DOHH2 (cell line): ENCODE measurements at regions not wholly inside any gene's neighbourhood (a gene's known extent, or its start where the extent isn't known, plus 50 kb on each side); places are given as distances from the start of the nearest gene placed in this dataset.

Source experiments
- H3F3A ChIP-seq: fragments of 200-600 bp; sonication (generic), shearing (Covaris generic); 2 replicates; pipeline ENCODE4 v1.6.0; 2016; ENCODE audit warnings: antibody characterized with exemption, mild to moderate bottlenecking; ENCODE audit not compliant: control insufficient read depth, insufficient read depth
- H3K27ac ChIP-seq: fragments of 200-600 bp; sonication (generic); 2 replicates; pipeline ENCODE4 v1.5.1; 2014; ENCODE audit warnings: low read depth, mild to moderate bottlenecking, low read length, moderate library complexity
- H3K27me3 ChIP-seq: fragments of 200-600 bp; sonication (generic); 2 replicates; pipeline ENCODE4 v1.6.1; 2014; ENCODE audit warnings: mild to moderate bottlenecking, low read length, mixed read lengths; ENCODE audit not compliant: control insufficient read depth
- H3K36me3 ChIP-seq: fragments of 200-600 bp; sonication (generic); 2 replicates; pipeline ENCODE4 v1.6.1; 2014; ENCODE audit warnings: mild to moderate bottlenecking, low read length, moderate library complexity, mixed read lengths; ENCODE audit not compliant: control insufficient read depth
- H3K4me1 ChIP-seq: fragments of 200-600 bp; sonication (generic); 2 replicates; pipeline ENCODE4 v1.6.1; 2014; ENCODE audit warnings: mild to moderate bottlenecking, low read length, mixed read lengths; ENCODE audit not compliant: control insufficient read depth
- H3K4me2 ChIP-seq: fragments of 200-600 bp; sonication (generic); 2 replicates; pipeline ENCODE4 v1.6.0; 2014; ENCODE audit warnings: mild to moderate bottlenecking, low read length, moderate library complexity
- H3K4me3 ChIP-seq: fragments of 200-600 bp; sonication (generic); 2 replicates; pipeline ENCODE4 v1.5.1; 2014; ENCODE audit warnings: mild to moderate bottlenecking, low read length, mixed read lengths
- H3K79me2 ChIP-seq: fragments of 200-600 bp; sonication (generic); 2 replicates; pipeline ENCODE4 v1.6.1; 2014; ENCODE audit warnings: mild to moderate bottlenecking, low read length, mixed read lengths; ENCODE audit not compliant: control insufficient read depth
- H3K9me2 ChIP-seq: fragments of 200-600 bp; sonication (generic); replicated peaks from 2 replicates; pipeline ENCODE4 v1.6.1; 2014; ENCODE audit warnings: mild to moderate bottlenecking, low read length, mixed read lengths; ENCODE audit not compliant: control insufficient read depth
- H3K9me3 ChIP-seq: fragments of 200-600 bp; sonication (generic); 2 replicates; pipeline ENCODE4 v1.6.1; 2014; ENCODE audit warnings: antibody characterized with exemption, low read length, mixed read lengths; ENCODE audit not compliant: control insufficient read depth, insufficient read depth
- H4K20me1 ChIP-seq: fragments of 200-600 bp; sonication (generic); 2 replicates; pipeline ENCODE4 v1.6.0; 2014; ENCODE audit warnings: low read depth, mild to moderate bottlenecking, antibody characterized with exemption, low read length, moderate library complexity; ENCODE audit not compliant: control insufficient read depth, insufficient read depth
- CTCF ChIP-seq: fragments of 200-600 bp; sonication (generic); IDR thresholded peaks from one replicate; pipeline ENCODE4 v1.5.1; 2014; ENCODE audit warnings: antibody characterized with exemption, mild to moderate bottlenecking, low read depth, low read length; ENCODE audit not compliant: poor library complexity, severe bottlenecking
- EZH2phosphoT487 ChIP-seq: fragments of 200-600 bp; sonication (generic); IDR thresholded peaks from 2 replicates; pipeline ENCODE4 v1.6.1; 2017; ENCODE audit warnings: borderline replicate concordance, mild to moderate bottlenecking, antibody characterized with exemption, low read length, moderate library complexity, mixed read lengths

- no peak overlapping the region for H3K4me2 ChIP-seq
- H3K79me2 ChIP-seq, result no peaks in the 10 kb centered on the region
- H3K27ac ChIP-seq, result no peak overlapping the region
- H4K20me1 ChIP-seq, result no peaks in the 10 kb centered on the region
- no peaks in the 10 kb centered on the region for H3K36me3 ChIP-seq
- no peak overlapping the region for H3K4me3 ChIP-seq
- no peaks in the 10 kb centered on the region for H3K4me1 ChIP-seq
- no peaks in the 10 kb centered on the region for H3K27me3 ChIP-seq
- no peaks in the 10 kb centered on the region for H3F3A ChIP-seq
- TF ChIP-seq EZH2phosphoT487 (no peak), CTCF (no peak)
- no peaks in the 10 kb centered on the region for H3K9me2 ChIP-seq
- no peaks in the 10 kb centered on the region for H3K9me3 ChIP-seq
Measured at GRCh38 chr18:43705850-43706249, 428.6 kb upstream of the SYT4 start.

GRCh38 chr18:43710135-43710534 is 432.8 kb upstream of the SYT4 start:
- no peak overlapping the region for H3K4me3 ChIP-seq
- H4K20me1 ChIP-seq, result no peaks in the 10 kb centered on the region
- H3K79me2 ChIP-seq, result no peaks in the 10 kb centered on the region
- H3F3A ChIP-seq, result no peaks in the 10 kb centered on the region
- H3K36me3 ChIP-seq, result no peaks in the 10 kb centered on the region
- no peaks in the 10 kb centered on the region for H3K9me2 ChIP-seq
- no peaks in the 10 kb centered on the region for H3K9me3 ChIP-seq
- H3K27me3 ChIP-seq, result no peaks in the 10 kb centered on the region
- H3K4me2 ChIP-seq, result no peak overlapping the region
- H3K27ac ChIP-seq, result no peak overlapping the region
- TF ChIP-seq CTCF (no peak), EZH2phosphoT487 (no peak)
- no peaks in the 10 kb centered on the region for H3K4me1 ChIP-seq

GRCh38 chr18:43714343-43715010 is 437.2 kb upstream of the SYT4 start:
- Histone ChIP-seq H3K4me1 (no peaks in the 10 kb centered on the region), H3F3A (no peaks in the 10 kb centered on the region), H3K4me3 (no peak overlapping the region), H3K27ac (no peak overlapping the region), H3K9me2 (no peaks in the 10 kb centered on the region), H3K9me3 (no peaks in the 10 kb centered on the region), H4K20me1 (no peaks in the 10 kb centered on the region), H3K4me2 (no peak overlapping the region), H3K36me3 (no peaks in the 10 kb centered on the region), H3K79me2 (no peaks in the 10 kb centered on the region), H3K27me3 (no peaks in the 10 kb centered on the region)
- TF ChIP-seq EZH2phosphoT487 (no peak), CTCF (no peak)
